Cardiac muscle cell (in vitro differentiated cells and primary cell): ENCODE measurements at regions not wholly inside any gene's neighbourhood (a gene's known extent, or its start where the extent isn't known, plus 50 kb on each side); places are given as distances from the start of the nearest gene placed in this dataset.

Source experiments
- DNase-seq, 2 donors: peaks; one replicate each; pipeline versions ENCODE4 v3.0.0 to v3.0.0-alpha.2; 2010 to 2017; ENCODE audit warnings: low read depth in 1 of 2, low spot score in 1 of 2
- H3K27ac ChIP-seq: fragments of 200-600 bp; sonication (generic); 2 replicates; pipeline ENCODE4 v1.5.1; 2016
- H3K27me3 ChIP-seq: fragments of 200-600 bp; sonication (generic); 2 replicates; pipeline ENCODE4 v1.6.0; 2016; ENCODE audit warnings: control low read depth
- H3K36me3 ChIP-seq: fragments of 200-600 bp; sonication (generic); 2 replicates; pipeline ENCODE4 v1.5.1; 2016; ENCODE audit warnings: control low read depth
- H3K4me1 ChIP-seq: fragments of 200-600 bp; sonication (generic); 2 replicates; pipeline ENCODE4 v1.8.1; 2017; ENCODE audit warnings: low read depth, mild to moderate bottlenecking, mixed run types
- H3K4me3 ChIP-seq: fragments of 200-600 bp; sonication (generic); 2 replicates; pipeline ENCODE4 v1.5.1; 2016; ENCODE audit warnings: mild to moderate bottlenecking
- H3K9me3 ChIP-seq: fragments of 200-600 bp; sonication (generic); 2 replicates; pipeline ENCODE4 v1.5.1; 2017; ENCODE audit warnings: low read depth, mild to moderate bottlenecking, control low read depth
- TF ChIP-seq, protein P1 (sequence below): IDR thresholded peaks from 2 replicates; pipeline ENCODE4 v1.5.1; 2012; ENCODE audit warnings: low read depth, mild to moderate bottlenecking, low read length

DNA sequence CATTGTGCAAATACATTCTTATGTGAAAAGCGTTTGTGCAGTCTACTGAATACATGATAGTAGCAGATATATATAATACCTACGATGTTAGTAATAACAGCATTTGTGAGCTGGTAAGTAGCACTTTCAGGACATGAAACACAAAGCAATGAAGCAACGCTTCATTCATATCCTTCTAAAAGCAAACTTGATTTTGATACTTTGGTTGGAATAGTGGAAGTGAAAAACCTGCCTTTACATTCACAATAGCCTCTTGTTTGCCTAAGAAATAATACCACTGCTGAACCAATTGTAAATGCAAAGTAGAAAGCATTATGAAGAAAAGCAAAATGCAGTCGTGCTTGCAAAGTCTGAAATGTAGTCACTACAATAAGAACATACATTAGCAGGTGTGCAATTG is 926.3 kb downstream of the FSTL5 start:
- TF ChIP-seq, protein P1, sequence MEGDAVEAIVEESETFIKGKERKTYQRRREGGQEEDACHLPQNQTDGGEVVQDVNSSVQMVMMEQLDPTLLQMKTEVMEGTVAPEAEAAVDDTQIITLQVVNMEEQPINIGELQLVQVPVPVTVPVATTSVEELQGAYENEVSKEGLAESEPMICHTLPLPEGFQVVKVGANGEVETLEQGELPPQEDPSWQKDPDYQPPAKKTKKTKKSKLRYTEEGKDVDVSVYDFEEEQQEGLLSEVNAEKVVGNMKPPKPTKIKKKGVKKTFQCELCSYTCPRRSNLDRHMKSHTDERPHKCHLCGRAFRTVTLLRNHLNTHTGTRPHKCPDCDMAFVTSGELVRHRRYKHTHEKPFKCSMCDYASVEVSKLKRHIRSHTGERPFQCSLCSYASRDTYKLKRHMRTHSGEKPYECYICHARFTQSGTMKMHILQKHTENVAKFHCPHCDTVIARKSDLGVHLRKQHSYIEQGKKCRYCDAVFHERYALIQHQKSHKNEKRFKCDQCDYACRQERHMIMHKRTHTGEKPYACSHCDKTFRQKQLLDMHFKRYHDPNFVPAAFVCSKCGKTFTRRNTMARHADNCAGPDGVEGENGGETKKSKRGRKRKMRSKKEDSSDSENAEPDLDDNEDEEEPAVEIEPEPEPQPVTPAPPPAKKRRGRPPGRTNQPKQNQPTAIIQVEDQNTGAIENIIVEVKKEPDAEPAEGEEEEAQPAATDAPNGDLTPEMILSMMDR, result no peak
- Histone ChIP-seq H3K9me3 (no peaks in the 10 kb centered on the region), H3K27ac (no peak overlapping the region), H3K27me3 (no peaks in the 10 kb centered on the region), H3K4me3 (no peak overlapping the region), H3K4me1 (no peaks in the 10 kb centered on the region), H3K36me3 (no peaks in the 10 kb centered on the region)
- DNase-seq, result no peak

DNA sequence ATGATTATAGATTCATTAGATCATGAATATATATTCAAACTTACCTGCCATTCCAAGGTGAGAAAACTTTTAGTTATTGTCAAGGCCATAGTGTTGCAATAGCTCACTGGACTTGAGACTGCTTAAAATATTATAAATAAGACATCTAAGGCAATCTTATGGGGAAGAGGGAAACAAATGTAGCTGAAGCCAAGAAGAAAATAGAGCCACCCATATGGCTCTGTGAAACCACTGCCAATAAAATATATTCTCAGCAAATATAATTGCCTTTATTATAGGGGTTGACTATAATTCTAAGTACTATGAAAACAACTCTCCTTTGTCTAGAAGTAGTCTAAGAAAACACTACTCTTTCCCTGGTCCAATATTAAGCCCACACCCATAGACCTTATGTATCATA is 938.5 kb downstream of the FSTL5 start:
- no peaks in the 10 kb centered on the region for H3K27me3 ChIP-seq
- H3K27ac ChIP-seq, result no peak overlapping the region
- H3K4me3 ChIP-seq, result no peak overlapping the region
- H3K36me3 ChIP-seq, result no peaks in the 10 kb centered on the region
- H3K9me3 ChIP-seq, result no peaks in the 10 kb centered on the region
- TF ChIP-seq, protein P1, result no peak
- no peak for DNase-seq
- no peaks in the 10 kb centered on the region for H3K4me1 ChIP-seq

DNA sequence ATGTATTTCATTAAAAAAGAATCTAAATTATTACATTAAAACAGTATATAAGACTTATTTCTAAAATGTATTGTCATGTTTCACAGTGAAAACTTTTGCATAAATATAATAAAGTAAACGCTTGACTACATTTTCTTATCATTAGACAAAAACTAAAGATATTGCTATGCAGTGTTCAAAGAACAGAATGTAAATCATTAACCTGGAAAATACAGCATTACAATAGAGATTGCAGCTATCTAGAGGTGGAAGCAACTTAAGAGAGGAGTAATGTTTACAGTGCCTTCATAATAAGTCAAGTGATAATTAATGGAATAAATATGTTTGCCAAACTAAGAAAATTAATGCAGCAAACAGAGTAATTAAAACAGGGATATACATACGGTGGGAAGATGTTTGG is 940.9 kb downstream of the FSTL5 start:
- no peaks in the 10 kb centered on the region for H3K4me1 ChIP-seq
- TF ChIP-seq, protein P1, result no peak
- H3K9me3 ChIP-seq, result no peaks in the 10 kb centered on the region
- no peaks in the 10 kb centered on the region for H3K36me3 ChIP-seq
- no peak overlapping the region for H3K27ac ChIP-seq
- H3K4me3 ChIP-seq, result no peak overlapping the region
- no peaks in the 10 kb centered on the region for H3K27me3 ChIP-seq
- DNase-seq, result no peak

DNA sequence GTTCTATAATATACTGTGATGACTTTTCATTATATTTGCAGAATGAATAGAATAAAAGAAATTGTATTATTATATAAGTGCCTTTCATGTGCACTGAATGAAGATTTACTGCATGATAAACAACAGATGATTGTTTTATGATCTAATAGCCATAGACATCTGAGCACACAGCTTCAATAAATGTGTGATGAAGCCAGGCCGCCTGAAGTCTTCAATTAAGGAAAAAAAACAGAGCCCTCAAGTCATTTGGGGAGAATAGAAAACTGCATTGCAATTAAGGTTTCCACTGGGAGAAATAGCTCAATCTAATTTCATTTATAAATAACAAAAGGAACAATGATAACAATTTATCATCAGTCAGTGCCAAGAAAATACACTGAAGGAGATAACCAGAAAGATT is 955.2 kb downstream of the FSTL5 start:
- H3K4me1 ChIP-seq, result no peaks in the 10 kb centered on the region
- H3K9me3 ChIP-seq, result no peaks in the 10 kb centered on the region
- H3K27me3 ChIP-seq, result no peaks in the 10 kb centered on the region
- no peak overlapping the region for H3K4me3 ChIP-seq
- no peak overlapping the region for H3K27ac ChIP-seq
- TF ChIP-seq, protein P1, result no peak
- DNase-seq, result no peak
- H3K36me3 ChIP-seq, result no peaks in the 10 kb centered on the region

DNA sequence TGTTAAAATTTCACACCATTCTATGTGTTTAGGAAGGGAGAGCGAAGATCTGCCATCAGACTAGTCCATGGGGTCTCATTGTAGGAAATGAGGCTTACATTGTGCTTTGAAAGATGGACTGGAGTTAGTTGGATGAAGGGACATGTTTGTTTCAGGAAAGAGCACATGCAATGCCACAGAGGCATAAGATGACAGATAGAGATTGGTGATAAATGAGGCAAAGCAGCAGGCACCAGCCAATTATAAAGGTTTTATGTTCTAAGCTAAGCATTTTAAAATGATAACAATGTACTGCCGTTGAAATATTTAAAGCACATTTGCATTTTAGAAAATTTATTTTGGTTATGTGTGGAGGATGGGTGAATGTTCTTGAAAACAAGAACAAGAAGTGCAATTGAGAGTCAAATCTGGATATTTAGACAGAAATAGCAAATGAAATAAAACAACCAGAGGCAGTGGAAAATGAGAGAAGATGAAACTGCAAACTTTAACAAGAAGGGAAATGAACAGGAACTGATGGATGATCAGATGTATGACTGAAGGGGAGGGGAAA is 957.2 kb downstream of the FSTL5 start:
- TF ChIP-seq, protein P1, result no peak
- Histone ChIP-seq H3K27me3 (no peaks in the 10 kb centered on the region), H3K9me3 (no peaks in the 10 kb centered on the region), H3K4me1 (no peaks in the 10 kb centered on the region), H3K36me3 (no peaks in the 10 kb centered on the region), H3K4me3 (no peak overlapping the region), H3K27ac (no peak overlapping the region)
- DNase-seq, result no peak

DNA sequence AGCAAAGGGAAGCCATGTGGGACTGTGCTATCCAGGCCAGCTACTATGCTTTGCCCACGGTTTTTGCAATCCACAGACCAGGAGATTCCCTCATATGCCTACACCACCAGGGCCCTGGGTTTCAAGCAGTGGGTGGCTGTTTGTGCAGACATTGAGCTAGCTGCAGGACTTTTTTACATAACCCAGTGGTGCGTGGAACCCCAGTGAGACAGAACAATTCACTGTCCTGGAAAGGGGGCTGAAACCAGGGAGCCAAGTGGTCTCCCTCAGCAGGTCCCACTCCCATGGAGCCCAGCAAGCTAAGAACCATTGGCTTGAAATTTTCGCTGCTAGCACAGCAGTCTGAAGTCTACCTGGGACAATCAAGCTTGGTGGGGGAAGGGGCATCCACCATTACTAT is 959.9 kb downstream of the FSTL5 start:
- no peaks in the 10 kb centered on the region for H3K27me3 ChIP-seq
- no peaks in the 10 kb centered on the region for H3K9me3 ChIP-seq
- no peaks in the 10 kb centered on the region for H3K4me1 ChIP-seq
- no peak for DNase-seq
- TF ChIP-seq, protein P1, result no peak
- H3K36me3 ChIP-seq, result no peaks in the 10 kb centered on the region
- no peak overlapping the region for H3K27ac ChIP-seq
- no peak overlapping the region for H3K4me3 ChIP-seq
